ENCODE measurements at regions not wholly inside any gene's neighbourhood (a gene's known extent, or its start where the extent isn't known, plus 50 kb on each side); places are given as distances from the start of the nearest gene placed in this dataset.
"Not testable (repeated sequence)": the region's sequence is repeated elsewhere in the genome, so short reads cannot be mapped to it uniquely, and the experiment has no call there.

DNA sequence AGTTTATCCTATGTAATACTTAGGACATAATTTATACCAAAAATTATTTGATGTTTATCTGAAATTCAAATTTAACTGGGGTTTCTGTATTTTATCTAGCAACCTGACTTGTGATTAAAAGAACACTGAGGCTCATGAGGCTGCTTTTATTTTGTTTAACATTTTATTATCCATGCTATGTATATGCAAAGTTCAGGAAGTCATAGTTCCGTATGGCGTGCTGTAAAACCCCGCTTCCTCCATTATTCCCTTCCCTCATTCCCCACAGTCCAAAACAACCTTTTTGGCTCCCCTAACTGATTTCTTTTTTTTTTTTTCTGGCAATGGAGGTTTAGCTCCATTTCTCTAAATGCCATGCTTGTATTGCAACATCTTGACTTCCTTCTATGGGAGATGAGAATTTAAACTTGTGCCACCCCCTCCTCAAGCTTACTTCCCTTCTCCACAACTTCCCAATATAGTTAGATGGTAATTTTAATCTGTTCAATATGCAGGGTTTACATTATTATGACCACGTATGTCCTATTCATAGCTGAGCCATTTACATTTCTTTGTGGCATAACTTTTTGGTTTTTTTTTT lies 138.0 kb upstream of the DNAH14 start:
- H3K4me3 ChIP-seq: no peak overlapping the region
- H3K27ac ChIP-seq: no peak overlapping the region

DNA sequence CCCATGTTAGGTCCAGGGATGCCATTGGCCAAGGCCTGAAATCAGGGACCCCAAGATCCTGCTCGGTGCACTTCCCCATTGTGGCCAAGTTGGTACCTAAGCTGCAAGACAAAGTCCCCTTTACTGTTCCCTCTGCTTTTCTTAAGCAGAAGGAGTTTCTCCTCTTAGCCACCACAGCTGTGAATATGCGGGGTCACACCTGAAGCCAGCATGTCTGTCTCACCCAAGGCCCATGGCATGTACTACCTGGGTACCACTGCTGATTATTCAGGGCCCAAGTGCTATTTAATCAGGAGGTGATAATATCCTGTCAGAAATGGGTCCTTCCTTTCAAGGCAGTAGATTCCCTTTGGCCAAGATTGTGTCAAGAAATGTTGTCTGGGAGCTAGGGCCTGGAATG lies 133.9 kb upstream of the DNAH14 start:
- Histone ChIP-seq H3K4me3 (no peak overlapping the region), H3K27ac (no peak overlapping the region)

- Histone ChIP-seq H3K27ac (no peak overlapping the region), H3K4me3 (no peak overlapping the region)
Observed at GRCh38 chr1:224799083-224799482, 130.4 kb upstream of the DNAH14 start.

GRCh38 chr1:224800486-224801119 lies 128.9 kb upstream of the DNAH14 start:
- no peak overlapping the region for H3K4me3 ChIP-seq
- H3K27ac ChIP-seq: no peak overlapping the region

DNA sequence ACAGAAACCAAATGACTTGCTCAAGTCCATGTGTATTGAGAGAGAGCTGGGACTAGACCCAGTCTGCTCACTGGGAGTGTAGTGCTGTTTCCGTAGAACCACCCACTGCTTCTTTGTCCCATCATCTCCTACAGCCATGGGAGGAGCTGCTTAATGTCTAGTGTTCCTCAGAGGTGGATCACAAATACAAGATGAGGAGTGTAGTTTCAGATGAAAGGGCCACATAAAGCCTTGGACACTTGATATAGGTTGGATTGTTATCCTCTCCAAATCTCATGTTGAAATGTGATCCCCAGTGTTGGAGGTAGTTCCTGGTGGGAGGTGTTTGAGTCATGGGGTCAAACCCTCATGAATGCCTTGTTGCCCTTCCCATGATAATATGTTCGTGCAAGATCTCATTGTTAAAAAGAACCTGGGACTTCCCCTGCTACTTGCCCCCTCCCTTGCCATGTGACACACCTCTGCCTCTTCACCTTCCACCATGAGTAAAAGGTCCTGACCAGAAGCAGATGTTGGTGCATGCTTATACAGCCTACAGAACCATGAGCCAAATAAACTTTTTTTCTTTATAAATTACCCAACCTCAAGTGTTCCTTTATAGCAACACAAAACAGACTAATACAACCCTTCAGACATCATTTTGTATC lies 127.5 kb upstream of the DNAH14 start:
- Histone ChIP-seq H3K27ac (no peak overlapping the region), H3K4me3 (no peak overlapping the region)

DNA sequence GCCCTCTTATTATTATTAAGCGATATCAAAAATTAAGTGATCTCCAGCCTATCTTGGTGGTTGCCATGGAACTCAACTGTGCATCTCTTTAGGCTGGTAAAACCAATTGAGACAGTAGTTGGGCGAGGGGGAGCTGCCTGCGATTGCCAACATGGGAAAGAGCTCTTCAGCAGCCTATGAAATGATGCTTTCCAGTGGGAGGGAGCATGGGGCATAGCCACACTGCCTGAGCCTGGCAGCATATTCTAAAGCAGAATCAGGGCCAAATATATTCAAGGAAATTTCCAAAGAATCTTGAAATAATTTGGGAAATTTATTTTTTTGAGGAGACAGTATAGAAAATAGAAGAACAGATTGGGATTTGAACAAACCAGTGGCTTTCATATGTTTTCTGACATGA lies 126.9 kb upstream of the DNAH14 start:
- H3K4me3 ChIP-seq: no peak overlapping the region
- H3K27ac ChIP-seq: no peak overlapping the region

GRCh38 chr1:224804220-224804619 lies 125.3 kb upstream of the DNAH14 start:
- Histone ChIP-seq H3K27ac (no peak overlapping the region), H3K4me3 (no peak overlapping the region)

- no peak overlapping the region for H3K4me3 ChIP-seq
- no peak overlapping the region for H3K27ac ChIP-seq
Observed at GRCh38 chr1:224805889-224806288, 123.6 kb upstream of the DNAH14 start.

DNA sequence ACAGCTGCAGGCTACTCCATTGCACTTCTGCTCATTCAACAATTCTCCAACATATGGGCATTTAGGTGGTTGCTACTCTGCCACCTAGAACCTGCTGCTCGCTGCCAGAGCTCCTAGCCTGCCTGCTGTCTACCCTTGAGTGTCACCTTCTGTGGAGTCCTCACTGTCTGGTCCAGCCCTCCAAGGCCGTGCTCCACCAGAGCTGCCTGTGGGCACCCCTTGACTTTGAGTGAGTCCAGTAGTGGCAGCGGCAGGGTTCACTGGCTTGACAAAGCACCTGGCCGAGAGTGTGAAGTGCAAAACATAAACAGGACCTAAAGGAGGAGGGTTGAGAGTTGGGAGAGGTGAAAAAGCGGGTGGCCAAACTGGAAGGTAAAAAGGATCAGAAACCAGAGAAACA lies 120.3 kb upstream of the DNAH14 start:
- Histone ChIP-seq H3K4me3 (no peak overlapping the region), H3K27ac (no peak overlapping the region)

- H3K27ac ChIP-seq: no peak overlapping the region
- H3K4me3 ChIP-seq: no peak overlapping the region
Observed at GRCh38 chr1:224809613-224810012, 119.9 kb upstream of the DNAH14 start.

DNA sequence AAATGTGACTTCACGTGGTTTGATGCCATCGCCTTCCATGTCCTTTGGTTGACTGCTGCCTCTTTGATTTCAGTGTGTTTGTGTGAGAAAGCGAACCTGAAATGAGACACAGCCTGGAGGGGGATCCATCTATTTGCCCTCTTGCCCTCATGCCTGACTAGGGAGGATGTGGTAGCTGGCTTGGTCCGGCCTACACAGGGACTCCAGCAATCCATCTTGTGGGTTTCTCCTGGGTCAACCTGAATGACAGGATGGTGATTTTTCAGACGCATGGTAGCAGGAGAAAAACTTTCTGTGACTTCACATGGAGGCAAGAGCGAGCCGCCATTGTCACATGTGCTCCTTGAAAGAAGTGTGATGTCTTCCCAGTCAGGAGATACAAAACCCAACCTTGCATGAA lies 117.9 kb upstream of the DNAH14 start:
- no peak overlapping the region for H3K27ac ChIP-seq
- no peak overlapping the region for H3K4me3 ChIP-seq

GRCh38 chr1:224815647-224816046 lies 113.8 kb upstream of the DNAH14 start:
- H3K4me3 ChIP-seq: no peak overlapping the region
- no peak overlapping the region for H3K27ac ChIP-seq

GRCh38 chr1:224816062-224816461 lies 113.4 kb upstream of the DNAH14 start:
- H3K4me3 ChIP-seq: no peak overlapping the region
- H3K27ac ChIP-seq: no peak overlapping the region

- H3K4me3 ChIP-seq: no peak overlapping the region
- no peak overlapping the region for H3K27ac ChIP-seq
Observed at GRCh38 chr1:224817382-224817781, 112.1 kb upstream of the DNAH14 start.

DNA sequence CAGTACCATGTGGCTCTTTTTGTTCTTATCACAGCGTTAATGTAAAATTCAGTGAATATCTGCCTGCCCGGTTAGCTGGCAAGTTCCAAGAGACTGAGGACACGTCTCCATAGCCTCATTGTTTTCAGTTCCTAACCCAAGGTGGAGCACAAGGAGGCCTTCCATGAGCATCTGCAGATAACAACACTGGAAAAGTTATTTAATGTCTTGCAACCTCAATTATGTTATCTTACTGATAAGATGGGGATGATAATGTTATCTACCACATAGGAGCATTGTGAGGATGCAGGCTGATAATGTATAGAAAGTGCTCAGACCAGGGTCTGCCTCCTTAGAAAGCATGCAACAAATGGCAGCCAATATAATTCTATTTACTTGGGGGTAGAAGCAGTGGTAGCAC lies 109.6 kb upstream of the DNAH14 start:
- Histone ChIP-seq H3K4me3 (no peak overlapping the region), H3K27ac (no peak overlapping the region)

DNA sequence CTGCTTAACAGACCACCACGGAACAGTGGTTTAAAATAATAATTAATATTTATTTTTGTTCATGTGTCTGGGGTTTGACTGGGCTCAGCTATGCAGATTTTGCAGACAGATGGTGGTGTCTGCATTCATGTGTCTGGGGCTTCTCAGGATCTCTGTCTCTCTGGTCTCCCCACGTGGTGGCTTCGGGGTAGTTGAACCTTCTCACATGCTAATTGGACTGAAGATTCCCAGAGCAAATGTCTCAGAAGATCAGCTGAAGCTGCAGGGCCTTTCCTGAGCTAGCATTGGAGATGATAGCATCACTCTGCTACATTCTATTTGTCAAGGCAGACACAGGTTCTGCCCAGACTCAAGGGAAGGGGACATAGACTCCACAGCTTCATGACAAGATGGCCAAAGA lies 109.1 kb upstream of the DNAH14 start:
- H3K4me3 ChIP-seq: no peak overlapping the region

DNA sequence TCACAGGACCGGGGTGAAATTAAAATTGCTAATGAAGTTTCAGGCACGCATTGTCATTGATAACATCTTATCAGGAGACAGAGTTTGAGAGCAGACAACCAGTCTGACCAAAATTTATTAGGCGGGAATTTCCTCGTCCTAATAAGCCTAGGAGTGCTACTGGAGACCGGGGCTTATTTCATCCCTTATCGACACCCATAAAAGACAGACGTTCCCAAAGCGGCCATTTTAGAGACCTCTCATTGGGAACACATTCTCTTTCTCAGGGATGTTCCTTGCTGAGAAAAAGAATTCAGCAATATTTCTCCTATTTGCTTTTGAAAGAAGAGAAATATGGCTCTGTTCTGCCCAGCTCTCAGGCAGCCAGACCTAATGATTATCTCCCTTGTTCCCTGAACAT lies 107.7 kb upstream of the DNAH14 start:
- H3K4me3 ChIP-seq, H3K27ac ChIP-seq: not testable (repeated sequence)

More for the DNA sequence above, 109.1 kb upstream of the DNAH14 start:
- no peak overlapping the region for H3K27ac ChIP-seq

- H3K4me3 ChIP-seq: no peak overlapping the region
- no peak overlapping the region for H3K27ac ChIP-seq
Observed at GRCh38 chr1:224825525-224826000, 103.9 kb upstream of the DNAH14 start.

- no peak overlapping the region for H3K27ac ChIP-seq
- H3K4me3 ChIP-seq: no peak overlapping the region
Observed at GRCh38 chr1:224828691-224829090, 100.8 kb upstream of the DNAH14 start.

GRCh38 chr1:224831501-224831900 lies 98.0 kb upstream of the DNAH14 start:
- H3K27ac ChIP-seq: no peak overlapping the region
- no peak overlapping the region for H3K4me3 ChIP-seq

GRCh38 chr1:224839648-224840300 lies 89.7 kb upstream of the DNAH14 start:
- H3K4me3 ChIP-seq, H3K27ac ChIP-seq: not testable (repeated sequence)
